ENCODE measurements at regions not wholly inside any gene's neighbourhood (a gene's known extent, or its start where the extent isn't known, plus 50 kb on each side); places are given as distances from the start of the nearest gene placed in this dataset.

GRCh38 chr5:158022837-158023236 is 163.9 kb upstream of the CLINT1 start:
- DNase-seq (ENCODE audit: low read depth) = no peak

- DNase-seq (ENCODE audit: low read depth) = no peak
Observed at GRCh38 chr5:158022393-158022792, 163.4 kb upstream of the CLINT1 start.

GRCh38 chr5:158020555-158021418 is 161.8 kb upstream of the CLINT1 start:
- no peak for DNase-seq (ENCODE audit: low read depth)

- DNase-seq (ENCODE audit: low read depth) = no peak
Observed at GRCh38 chr5:158017469-158017868, 158.5 kb upstream of the CLINT1 start.

GRCh38 chr5:158014372-158014771 is 155.4 kb upstream of the CLINT1 start:
- no peak for DNase-seq (ENCODE audit: low read depth)

- no peak for DNase-seq (ENCODE audit: low read depth)
Observed at GRCh38 chr5:158013939-158014338, 155.0 kb upstream of the CLINT1 start.

GRCh38 chr5:158013303-158013702 is 154.4 kb upstream of the CLINT1 start:
- no peak for DNase-seq (ENCODE audit: low read depth)

- no peak for DNase-seq (ENCODE audit: low read depth)
Observed at GRCh38 chr5:158011422-158011821, 152.5 kb upstream of the CLINT1 start.

GRCh38 chr5:158010831-158011230 is 151.9 kb upstream of the CLINT1 start:
- DNase-seq (ENCODE audit: low read depth) = no peak

GRCh38 chr5:158007336-158007735 is 148.4 kb upstream of the CLINT1 start:
- no peak for DNase-seq (ENCODE audit: low read depth)

GRCh38 chr5:157999696-158000095 is 140.8 kb upstream of the CLINT1 start:
- DNase-seq (ENCODE audit: low read depth) = no peak

- peak; percentile 11 for DNase-seq (ENCODE audit: low read depth)
Observed at GRCh38 chr5:157997991-157998504, 139.1 kb upstream of the CLINT1 start.

GRCh38 chr5:157994906-157995519 is 136.1 kb upstream of the CLINT1 start:
- no peak for DNase-seq (ENCODE audit: low read depth)

GRCh38 chr5:157993986-157994691 is 135.2 kb upstream of the CLINT1 start:
- no peak for DNase-seq (ENCODE audit: low read depth)

GRCh38 chr5:157993201-157993600 is 134.3 kb upstream of the CLINT1 start:
- DNase-seq (ENCODE audit: low read depth) = no peak

GRCh38 chr5:157990583-157991181 is 131.7 kb upstream of the CLINT1 start:
- DNase-seq (ENCODE audit: low read depth) = no peak

GRCh38 chr5:157989296-157989695 is 130.4 kb upstream of the CLINT1 start:
- DNase-seq (ENCODE audit: low read depth) = no peak

GRCh38 chr5:157987259-157987658 is 128.3 kb upstream of the CLINT1 start:
- no peak for DNase-seq (ENCODE audit: low read depth)

- DNase-seq (ENCODE audit: low read depth) = no peak
Observed at GRCh38 chr5:157986431-157986990, 127.6 kb upstream of the CLINT1 start.

GRCh38 chr5:157984611-157985010 is 125.7 kb upstream of the CLINT1 start:
- DNase-seq (ENCODE audit: low read depth) = no peak

- DNase-seq (ENCODE audit: low read depth) = no peak
Observed at GRCh38 chr5:157983906-157984551, 125.1 kb upstream of the CLINT1 start.
